WERI-Rb-1 (cell line): ENCODE measurements at regions not wholly inside any gene's neighbourhood (a gene's known extent, or its start where the extent isn't known, plus 50 kb on each side); places are given as distances from the start of the nearest gene placed in this dataset.
"Not testable (repeated sequence)": the region's sequence is repeated elsewhere in the genome, so short reads cannot be mapped to it uniquely, and the experiment has no call there.

Source experiments
- DNase-seq: peaks from one replicate; pipeline ENCODE4 v3.0.0-alpha.2; 2020
- H3K27ac ChIP-seq: fragments of 250-450 bp; sonication (Bioruptor Pico); 2 replicates; pipeline ENCODE4 v1.5.1; 2020; ENCODE audit warnings: mild to moderate bottlenecking, moderate library complexity
- H3K27me3 ChIP-seq: fragments of 250-450 bp; sonication (Bioruptor Pico); 2 replicates; pipeline ENCODE4 v1.5.1; 2021; ENCODE audit warnings: mild to moderate bottlenecking, low read depth, moderate library complexity; ENCODE audit not compliant: insufficient read depth, severe bottlenecking
- H3K36me3 ChIP-seq: fragments of 250-450 bp; sonication (Bioruptor Pico); 2 replicates; pipeline ENCODE4 v1.5.1; 2020; ENCODE audit warnings: mild to moderate bottlenecking, moderate library complexity
- H3K4me3 ChIP-seq: 2 replicates; pipeline ENCODE4 v1.5.1; 2011; ENCODE audit warnings: low read depth, mild to moderate bottlenecking, control low read depth, low read length
- H3K9me3 ChIP-seq: fragments of 250-450 bp; sonication (Bioruptor Pico); 2 replicates; pipeline ENCODE4 v1.5.1; 2021; ENCODE audit warnings: mild to moderate bottlenecking, moderate library complexity; ENCODE audit not compliant: severe bottlenecking
- CTCF ChIP-seq: IDR thresholded peaks from 2 replicates; pipeline ENCODE4 v1.5.1; 2011; ENCODE audit warnings: low read depth, mild to moderate bottlenecking, control low read depth, inconsistent platforms, low read length

- DNase-seq = no peak
- H3K27me3 ChIP-seq = peaks cover 30% of the 10 kb centered on the region
- no peak overlapping the region for H3K27ac ChIP-seq
- H3K36me3 ChIP-seq = no peaks in the 10 kb centered on the region
- TF ChIP-seq CTCF = no peak
- peaks cover 4% of the 10 kb centered on the region for H3K9me3 ChIP-seq
- no peak overlapping the region for H3K4me3 ChIP-seq
Measured at GRCh38 chr5:1649554-1649953, 125.8 kb upstream of the LPCAT1 start.

GRCh38 chr5:1648806-1649205, 125.0 kb upstream of the LPCAT1 start:
- Histone ChIP-seq H3K9me3 (peaks cover 4% of the 10 kb centered on the region), H3K36me3 (no peaks in the 10 kb centered on the region), H3K27me3 (peaks cover 32% of the 10 kb centered on the region), H3K4me3 (no peak overlapping the region), H3K27ac (no peak overlapping the region)
- no peak for DNase-seq
- no peak for TF ChIP-seq CTCF

- TF ChIP-seq CTCF = no peak
- DNase-seq = no peak
- H3K36me3 ChIP-seq = no peaks in the 10 kb centered on the region
- no peak overlapping the region for H3K4me3 ChIP-seq
- peaks cover 36% of the 10 kb centered on the region for H3K27me3 ChIP-seq
- no peak overlapping the region for H3K27ac ChIP-seq
- H3K9me3 ChIP-seq = peaks cover 4% of the 10 kb centered on the region
Measured at GRCh38 chr5:1647580-1647979, 123.8 kb upstream of the LPCAT1 start.

GRCh38 chr5:1644810-1645571, 121.2 kb upstream of the LPCAT1 start:
- DNase-seq = peak; percentile 88
- Histone ChIP-seq H3K27ac (no peak overlapping the region), H3K9me3 (peaks cover 4% of the 10 kb centered on the region), H3K36me3 (no peaks in the 10 kb centered on the region), H3K27me3 (peaks cover 37% of the 10 kb centered on the region), H3K4me3 (peak overlapping the region; percentile 34)
- TF ChIP-seq CTCF = peak; percentile 98

GRCh38 chr5:1644393-1644809, 120.6 kb upstream of the LPCAT1 start:
- H3K27me3 ChIP-seq = peaks cover 37% of the 10 kb centered on the region
- H3K36me3 ChIP-seq, H3K4me3 ChIP-seq: not testable (repeated sequence)

GRCh38 chr5:1643651-1644392, 120.1 kb upstream of the LPCAT1 start:
- no peak overlapping the region for H3K27ac ChIP-seq
- H3K36me3 ChIP-seq = no peaks in the 10 kb centered on the region
- no peak overlapping the region for H3K4me3 ChIP-seq
- DNase-seq = no peak
- peaks cover 4% of the 10 kb centered on the region for H3K9me3 ChIP-seq
- H3K27me3 ChIP-seq = peaks cover 33% of the 10 kb centered on the region
- no peak for TF ChIP-seq CTCF

More at GRCh38 chr5:1644393-1644809, 120.6 kb upstream of the LPCAT1 start:
- H3K9me3 ChIP-seq, H3K27ac ChIP-seq, DNase-seq: not testable (repeated sequence)
